Peyer's patch (tissue), 4 donors: ENCODE measurements at regions not wholly inside any gene's neighbourhood (a gene's known extent, or its start where the extent isn't known, plus 50 kb on each side); places are given as distances from the start of the nearest gene placed in this dataset.

ENCODE experiments used
- CTCF ChIP-seq, 6 experiments: fragments of 450-650 bp in 4 of 6; fragments of 200-600 bp in 2 of 6; sonication (generic) in 1 of 6; IDR thresholded peaks; one replicate each; pipeline ENCODE4 v1.5.1; 2017 to 2019; ENCODE audit warnings: antibody characterized with exemption in 6 of 6, mild to moderate bottlenecking in 3 of 6, moderate library complexity in 1 of 6
- POLR2A ChIP-seq, 2 donors: fragments of 450-650 bp; IDR thresholded peaks; one replicate each; pipeline ENCODE4 v1.5.1; 2017; ENCODE audit warnings: antibody characterized with exemption in 2 of 2, mild to moderate bottlenecking in 2 of 2, moderate library complexity in 2 of 2

GRCh38 chr6:968791-969190, 275.9 kb upstream of the EXOC2 start:
- TF ChIP-seq CTCF (IDR thresholded peaks at IDR 0.05) (no peak), POLR2A (IDR thresholded peaks at IDR 0.05) (no peak)
